ENCODE measurements at regions not wholly inside any gene's neighbourhood (a gene's known extent, or its start where the extent isn't known, plus 50 kb on each side); places are given as distances from the start of the nearest gene placed in this dataset.
"Not testable (repeated sequence)": the region's sequence is repeated elsewhere in the genome, so short reads cannot be mapped to it uniquely, and the experiment has no call there.

DNA sequence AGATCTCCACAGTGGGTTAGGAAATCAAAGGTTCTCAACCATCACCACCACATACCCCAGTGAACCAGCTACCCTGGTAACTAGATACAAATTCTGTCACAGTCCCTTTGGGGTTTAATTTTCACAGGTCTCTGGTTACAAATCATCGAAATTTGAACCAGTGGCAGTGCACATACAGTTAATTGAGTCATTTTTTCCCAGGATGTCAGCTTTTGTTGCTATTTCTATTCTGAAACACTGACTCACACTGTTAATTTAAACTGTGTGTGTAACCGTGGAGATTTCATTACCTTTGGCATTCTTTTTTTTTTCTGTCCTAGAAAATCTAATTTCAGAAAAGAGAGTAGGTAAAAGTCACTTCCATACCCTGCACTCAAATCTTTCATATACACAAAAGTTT lies 511.5 kb downstream of the TOX3 start:
- no peak for DNase-seq

DNA sequence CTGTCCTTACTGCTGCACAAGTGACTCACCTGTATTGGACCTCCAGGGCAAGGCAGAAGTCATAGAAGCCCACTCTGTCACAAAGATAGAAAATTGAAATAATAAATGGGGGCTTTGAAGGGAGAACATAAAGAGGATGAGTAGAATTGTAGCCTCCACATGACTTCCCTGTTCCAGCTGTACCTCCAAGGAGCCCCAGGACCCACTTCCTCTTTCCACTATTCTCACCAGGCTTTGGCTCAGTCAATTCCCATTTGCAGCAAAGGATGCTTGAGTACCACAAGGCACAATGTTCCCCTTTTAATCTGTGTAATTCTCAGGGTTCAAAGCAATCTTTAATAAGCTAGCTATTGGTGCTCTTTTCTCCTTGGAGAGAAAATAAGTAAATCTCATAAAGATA lies 512.1 kb downstream of the TOX3 start:
- DNase-seq, result no peak

DNA sequence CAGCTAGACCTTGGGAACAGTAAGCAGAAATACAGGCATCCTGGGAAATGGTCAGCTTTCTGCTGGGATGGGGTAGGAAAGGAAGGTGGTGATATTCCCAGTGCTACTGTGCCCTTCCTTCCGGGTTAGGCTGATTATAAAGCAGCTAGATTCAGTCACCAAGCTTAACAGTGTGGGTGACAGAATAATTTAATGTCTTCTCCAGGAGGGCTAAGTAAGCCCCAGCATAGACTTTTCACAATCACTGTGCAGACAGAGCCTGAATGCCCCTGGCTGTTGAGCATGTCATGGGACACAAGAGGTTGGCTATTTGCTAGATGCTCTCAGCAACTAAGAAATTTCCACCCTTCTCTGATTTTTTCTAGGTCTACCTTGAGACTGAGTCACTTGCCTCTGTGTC lies 513.0 kb downstream of the TOX3 start:
- no peak for DNase-seq

DNA sequence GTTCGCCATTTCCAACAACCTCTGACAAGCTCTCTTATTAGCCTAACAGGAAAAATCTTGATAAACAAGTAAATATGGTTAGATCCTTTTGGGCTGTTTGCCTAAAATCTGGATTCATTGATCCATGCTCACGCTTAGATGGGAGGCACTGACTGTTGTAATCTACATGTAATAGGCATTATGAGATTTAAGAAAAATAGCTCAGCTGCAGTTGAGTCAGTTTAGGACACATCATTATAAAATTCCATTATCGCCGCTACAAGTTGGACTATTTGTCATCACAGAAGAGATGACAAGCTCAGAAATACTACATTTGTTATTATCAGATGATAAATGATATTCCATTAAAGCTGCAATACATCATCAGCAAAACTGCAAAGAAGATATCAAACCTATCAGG lies 524.0 kb downstream of the TOX3 start:
- DNase-seq, result no peak

DNA sequence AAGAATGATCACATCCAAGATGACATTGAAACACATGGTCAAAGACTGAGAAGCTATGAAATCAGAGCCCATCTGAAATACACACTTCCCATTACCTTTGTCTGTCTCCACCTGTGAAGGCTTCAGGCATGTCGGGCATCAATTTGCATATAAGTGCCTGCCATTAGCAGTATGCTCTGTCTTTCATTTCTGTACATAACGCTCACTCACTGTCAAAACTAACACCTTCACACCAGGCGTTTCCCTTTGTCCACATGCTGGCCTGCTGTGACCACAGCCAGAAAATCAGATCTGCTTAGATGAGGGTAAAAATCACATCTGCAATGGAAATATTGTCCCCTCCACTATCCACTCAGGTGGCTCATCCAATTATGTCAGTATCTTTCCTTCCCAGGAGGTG lies 524.8 kb downstream of the TOX3 start:
- no peak for DNase-seq

DNA sequence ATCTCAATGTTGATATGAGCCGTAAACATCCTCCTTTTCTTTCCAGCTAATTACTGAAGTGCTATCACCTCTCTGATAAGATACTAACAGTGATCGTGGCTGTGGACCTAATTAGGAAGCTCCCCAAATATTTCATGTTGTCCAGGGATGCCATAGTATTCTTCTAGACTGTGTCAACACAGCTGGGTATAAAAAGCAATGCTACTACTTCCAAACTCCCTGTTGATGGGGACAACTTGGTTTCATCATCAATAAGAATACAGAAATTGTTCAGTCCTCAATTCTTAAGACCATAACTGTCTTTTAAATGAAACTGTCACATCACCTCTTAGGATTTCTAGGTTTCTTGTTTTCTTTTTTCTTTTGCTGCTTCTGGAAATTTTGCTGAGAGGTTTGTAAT lies 530.6 kb downstream of the TOX3 start:
- no peak for DNase-seq

DNA sequence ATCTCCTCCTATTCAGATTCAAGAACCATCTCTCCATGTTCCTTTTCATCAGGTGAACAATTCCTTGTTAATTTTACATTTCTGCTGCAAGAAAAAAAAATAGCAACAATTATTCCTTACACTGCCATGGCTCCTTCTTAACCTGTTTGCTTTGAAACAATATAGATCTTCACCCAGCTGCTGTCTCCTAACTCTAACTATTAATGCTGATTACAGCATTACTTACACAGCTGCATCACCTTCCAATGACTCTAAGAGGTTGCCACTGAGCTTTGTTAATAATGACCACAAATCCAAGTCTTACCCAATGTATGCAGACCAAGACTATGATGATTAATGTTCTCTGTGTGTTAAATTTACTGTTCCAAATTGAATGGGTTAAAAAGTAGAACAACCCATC lies 541.4 kb downstream of the TOX3 start:
- DNase-seq, result no peak

DNA sequence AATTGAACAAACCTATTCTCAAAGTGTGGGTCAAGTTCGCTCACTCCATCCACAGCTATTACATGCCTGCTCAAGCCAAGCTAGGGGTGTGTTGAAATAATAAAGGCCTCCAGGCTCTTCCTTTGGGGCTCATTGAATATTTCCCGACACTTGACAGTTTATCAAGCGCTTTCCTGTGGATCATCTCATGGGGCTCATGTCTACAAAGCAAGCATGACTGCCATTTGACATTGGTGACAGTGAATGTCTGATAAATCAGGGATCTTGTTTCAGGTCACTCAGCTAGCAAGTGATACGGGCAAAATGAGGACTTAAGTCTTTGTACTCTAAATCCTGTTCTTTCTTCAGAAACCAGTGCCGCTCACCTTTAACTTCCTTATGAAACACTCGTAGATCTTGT lies 542.6 kb downstream of the TOX3 start:
- no peak for DNase-seq

DNA sequence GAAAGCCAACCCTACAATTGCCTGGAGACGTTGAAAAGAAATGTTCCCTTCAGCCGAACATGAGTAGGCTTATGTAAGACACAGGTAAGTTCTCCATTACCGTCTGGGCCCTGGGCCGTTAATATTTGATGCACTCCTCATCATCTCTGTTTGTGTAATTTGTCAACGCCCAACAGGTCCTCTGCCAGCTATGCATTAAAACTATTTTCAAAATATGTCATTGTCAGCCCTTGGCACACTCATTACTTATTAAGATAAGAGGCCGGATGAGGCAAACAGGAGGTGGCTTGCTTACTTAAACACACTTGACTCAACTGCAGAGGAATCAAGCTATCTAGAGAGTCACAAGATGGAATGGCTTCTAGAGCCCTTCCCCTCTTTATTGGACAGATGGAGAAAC lies 544.9 kb downstream of the TOX3 start:
- no peak for DNase-seq

DNA sequence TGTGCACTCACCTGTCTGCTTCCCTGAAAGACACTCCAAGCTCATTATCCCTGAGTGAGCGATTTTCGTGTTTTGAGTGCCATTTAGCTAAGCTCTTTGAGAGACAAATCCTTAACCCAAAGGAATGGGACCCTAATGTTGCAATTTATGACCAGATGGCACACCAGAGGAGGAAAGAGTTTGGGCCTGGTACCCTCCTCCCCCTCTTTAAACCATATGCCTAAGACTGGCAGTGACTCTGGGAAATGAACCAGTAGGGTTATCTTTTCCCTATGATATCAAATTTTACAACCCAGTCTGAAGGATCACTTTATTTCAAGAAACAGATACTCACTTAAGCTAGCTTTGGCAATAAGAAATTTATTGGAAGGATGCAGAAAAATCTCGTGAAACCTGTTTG lies 550.4 kb downstream of the TOX3 start:
- DNase-seq, result no peak

DNA sequence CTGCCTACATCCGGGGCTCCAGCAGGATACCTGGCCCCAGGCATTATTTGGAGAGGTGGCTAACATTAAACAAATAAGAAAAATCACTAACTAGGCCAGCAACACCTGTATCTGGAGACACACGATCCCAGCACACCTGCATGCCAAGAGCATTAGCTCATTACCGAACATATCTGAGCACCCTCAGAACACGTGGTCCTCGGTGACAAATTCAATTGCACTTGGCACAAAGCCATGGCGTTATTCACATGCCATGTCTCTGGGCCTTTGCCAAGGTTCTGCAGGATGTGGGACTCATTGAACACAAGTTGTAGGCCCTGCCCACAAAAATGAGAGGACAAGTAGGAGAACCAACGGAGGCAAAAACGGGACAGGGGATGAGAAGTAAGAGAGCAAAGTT lies 552.3 kb downstream of the TOX3 start:
- no peak for DNase-seq

DNA sequence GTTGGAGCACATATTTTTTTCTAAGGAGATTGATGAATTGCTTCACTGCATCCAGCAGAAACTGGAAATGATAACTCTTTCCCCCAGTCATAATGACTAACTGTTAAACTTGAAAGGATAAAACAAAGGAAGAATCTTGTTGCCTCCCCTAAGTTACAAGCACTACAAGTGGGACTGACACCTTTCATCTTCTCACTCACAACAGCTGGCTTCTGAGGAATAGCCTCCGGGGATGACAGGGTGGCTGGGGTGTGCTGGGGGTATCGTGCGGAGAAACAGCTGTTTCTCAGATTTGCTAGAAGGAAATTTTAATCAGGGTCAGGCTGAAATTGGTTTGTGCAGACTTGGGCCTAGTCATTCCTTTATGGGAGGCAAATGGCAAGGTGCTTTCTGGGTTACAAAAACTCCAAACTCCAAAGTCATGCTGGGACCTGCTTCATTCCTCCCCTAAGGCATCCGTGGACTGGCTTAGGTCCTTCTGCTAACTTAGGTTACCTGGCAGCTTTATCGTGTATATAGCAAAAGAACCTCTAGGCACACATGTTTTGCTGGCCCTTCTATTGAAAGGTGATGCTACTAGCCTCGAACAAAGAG lies 557.2 kb downstream of the TOX3 start:
- DNase-seq, result no peak

DNA sequence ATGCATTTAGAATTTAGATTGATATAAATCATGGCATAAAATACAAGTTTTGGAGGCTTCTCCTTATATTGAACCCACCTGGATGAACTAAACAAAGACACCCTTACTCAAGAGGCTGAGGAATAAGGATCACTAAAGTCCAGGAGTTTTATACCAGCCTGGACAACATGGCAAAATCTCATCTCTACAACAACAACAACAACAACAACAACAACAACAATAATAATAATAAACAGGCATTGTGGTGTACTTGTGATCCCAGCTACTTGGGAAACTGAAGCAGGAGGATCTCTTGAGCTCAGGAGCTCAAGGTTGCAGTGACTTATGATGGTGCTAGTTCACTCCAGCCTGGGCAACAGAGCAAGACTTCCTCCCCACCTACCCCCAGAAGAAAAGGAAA lies 558.0 kb downstream of the TOX3 start:
- DNase-seq, result no peak

DNA sequence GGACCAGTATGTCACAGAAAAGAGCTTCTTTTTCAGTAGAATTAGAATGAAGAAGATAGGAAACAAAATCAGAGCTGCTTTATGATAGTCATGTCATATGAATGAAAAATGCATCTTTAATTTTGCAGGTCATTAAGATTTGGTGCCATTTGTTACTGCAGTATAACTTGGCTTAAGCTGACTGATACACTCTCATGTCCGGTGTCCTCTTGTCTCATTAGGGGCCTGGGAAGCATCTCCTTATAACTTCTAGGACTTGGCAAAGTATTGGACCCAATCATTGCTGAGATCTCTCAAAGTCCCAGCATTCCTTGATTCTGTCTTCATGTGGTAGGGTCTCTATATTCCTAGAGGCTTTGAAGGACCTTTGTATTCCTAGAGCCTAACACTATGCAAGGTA lies 559.4 kb downstream of the TOX3 start:
- DNase-seq, result no peak

DNA sequence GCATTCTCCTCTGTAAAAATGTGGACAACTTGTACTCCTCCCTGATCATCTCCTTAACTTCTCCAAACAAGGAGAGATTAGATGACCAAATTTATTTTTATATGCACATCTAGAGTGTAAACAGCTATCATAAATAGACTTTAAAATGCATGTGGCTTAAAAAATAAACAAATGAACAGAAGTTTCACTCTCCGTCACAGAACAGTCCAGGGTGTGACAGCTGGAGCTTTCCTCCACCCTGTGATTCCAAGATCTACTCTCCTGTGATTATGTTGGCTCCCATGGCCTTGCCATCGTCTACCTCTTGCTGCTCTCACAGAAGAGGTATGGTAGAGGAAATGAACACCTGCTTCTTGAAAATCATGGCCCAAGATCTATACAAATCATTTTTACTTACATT lies 560.2 kb downstream of the TOX3 start:
- DNase-seq, result no peak

DNA sequence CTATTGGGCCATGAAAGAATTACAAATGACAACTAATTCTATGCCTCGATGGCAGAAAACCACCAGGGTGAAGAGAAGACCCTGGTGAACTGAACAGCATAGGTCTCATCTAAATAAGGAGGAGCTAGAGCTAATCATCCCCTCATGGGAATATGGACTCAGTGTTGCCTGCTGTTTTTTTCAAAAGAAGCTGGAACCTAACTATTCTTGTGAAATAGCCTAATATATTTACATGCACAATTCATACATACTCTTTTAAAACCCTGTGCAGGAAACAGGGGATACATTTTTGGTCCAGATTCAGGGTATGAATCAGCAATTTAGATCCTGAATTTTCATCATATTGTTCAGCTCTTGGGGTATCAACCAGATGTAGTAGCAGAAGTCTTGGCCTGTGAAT lies 560.6 kb downstream of the TOX3 start:
- DNase-seq, result no peak

DNA sequence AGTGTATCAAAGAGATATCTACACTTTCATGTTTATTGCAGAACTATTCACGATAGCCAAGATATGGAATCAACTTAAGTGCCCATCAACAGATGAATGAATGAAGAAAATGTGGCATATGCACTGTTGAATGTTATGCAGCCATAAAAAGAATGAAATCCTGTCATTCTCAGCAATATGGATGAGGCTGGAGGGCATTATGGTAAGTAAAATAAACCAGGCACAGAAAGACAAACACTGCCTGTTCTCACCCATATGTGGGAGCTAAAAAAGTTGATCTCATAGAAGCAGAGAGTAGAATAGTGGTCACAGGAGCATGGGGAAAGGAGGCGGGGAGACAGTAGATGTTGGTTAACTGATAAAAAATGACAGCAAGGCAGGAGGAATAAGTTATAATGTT lies 561.8 kb downstream of the TOX3 start:
- no peak for DNase-seq

DNA sequence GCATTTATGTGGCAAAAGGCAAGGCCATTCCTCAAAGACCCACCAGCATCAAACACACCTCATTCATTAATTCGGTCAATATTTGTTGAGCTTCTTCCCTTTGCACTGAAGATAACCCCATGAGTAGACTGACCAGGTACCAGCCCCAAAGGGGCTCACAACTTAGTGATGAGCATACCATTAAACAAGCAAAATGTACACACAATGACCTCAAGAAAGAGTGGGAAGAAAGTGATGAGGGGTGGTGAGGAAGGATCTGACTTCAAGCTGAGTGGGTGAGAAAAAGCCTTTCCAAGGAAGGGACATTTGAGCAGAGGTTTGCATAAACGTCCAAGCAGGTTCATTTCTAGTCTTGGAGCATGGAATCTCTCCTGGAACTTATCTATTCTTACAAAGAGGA lies 562.5 kb downstream of the TOX3 start:
- DNase-seq, result no peak

DNA sequence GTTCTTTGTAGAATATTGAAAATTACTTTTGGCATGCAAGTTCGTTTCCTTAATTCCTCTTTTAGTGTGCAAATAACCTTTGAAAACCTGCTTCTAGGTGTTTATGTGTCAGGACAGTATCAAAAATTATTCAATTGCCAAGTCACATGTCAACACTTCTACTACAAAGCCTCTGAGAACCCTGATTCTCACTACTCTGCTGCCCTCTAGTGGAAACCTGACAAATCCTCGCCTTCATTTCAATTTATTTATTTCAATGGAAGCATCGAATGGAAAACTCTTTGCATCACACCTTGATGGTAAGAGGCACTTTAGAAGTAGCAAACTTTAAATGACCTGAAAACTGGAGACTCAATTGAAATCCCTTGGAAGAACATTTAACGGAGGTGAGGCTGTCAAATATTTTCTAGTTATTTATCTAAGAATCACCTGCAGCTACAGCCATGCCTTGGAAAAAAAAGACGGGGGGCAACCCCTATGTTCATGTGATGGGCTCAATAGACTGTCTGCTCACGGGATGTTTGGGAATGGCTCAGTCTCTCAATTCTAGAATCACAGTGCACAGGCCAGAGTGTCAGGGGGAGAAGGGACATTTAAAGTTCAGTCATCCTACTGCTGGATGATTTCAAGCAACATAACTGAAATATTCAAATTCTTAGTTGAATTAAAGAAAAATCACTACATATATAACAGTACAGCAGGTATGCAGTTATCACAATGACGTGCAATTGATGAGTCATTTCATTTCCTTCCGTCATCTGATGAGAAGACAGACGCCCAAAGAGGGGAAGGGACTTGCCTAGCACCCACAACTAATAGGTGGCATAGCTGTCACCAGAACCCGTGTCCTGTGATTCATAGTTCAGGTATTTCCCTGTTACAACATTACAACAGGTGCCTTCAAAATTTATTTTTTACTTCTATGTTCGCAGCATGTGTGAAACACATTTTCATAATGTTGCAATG lies 563.9 kb downstream of the TOX3 start:
- no peak for DNase-seq

DNA sequence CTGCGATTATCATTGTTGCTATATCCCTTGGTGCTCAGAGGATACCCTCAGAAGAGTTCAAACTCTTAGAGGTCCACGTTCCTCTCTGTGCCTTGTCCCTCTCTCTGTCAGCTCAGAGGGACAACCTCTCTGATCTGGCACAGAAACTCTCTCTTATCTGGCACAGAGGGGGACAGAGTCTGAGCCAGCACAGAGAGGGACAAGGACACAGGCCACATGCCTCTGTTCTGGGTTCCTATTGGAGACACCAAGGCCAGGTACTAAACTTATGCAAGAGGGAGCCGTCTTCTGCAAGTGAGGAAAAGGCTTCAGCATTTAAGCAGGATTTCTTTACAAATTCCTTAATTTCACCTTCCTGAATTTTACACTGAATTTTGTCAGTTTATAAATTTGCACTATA lies 565.2 kb downstream of the TOX3 start:
- no peak for DNase-seq

DNA sequence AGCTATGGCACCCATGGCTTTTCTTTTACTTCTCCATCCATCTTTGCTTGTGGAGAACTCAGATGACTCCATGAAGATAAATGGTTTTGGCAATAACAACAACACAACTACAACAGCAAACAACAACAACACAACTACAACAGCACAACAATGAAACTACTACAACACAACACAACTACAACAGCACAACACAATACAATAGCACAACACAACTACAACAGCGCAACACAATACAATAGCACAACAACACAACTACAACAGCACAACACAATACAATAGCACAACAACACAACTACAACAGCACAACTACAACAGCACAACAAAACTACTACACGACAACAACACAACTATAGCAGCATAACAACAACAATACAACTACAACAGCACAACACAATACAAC lies 569.4 kb downstream of the TOX3 start:
- not testable (repeated sequence) for DNase-seq

DNA sequence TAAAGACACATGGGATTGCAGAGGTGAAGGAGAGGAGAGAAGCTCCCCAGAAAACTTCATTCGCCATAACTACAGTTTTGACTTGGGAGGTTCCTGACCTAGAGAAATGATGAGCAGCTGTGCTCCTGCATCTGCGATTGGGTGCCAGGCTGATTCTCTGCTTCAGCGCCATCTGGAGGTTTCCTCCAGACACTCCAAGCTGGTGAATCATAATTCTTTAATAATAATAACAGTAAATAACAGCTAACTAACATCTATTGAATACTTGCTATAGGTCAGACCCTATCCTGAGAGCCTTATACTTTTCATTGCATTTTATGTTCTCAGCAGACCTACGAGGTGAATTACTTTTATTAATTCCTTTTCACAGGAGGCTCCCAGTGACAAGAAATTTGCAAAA lies 575.8 kb downstream of the TOX3 start:
- no peak for DNase-seq

DNA sequence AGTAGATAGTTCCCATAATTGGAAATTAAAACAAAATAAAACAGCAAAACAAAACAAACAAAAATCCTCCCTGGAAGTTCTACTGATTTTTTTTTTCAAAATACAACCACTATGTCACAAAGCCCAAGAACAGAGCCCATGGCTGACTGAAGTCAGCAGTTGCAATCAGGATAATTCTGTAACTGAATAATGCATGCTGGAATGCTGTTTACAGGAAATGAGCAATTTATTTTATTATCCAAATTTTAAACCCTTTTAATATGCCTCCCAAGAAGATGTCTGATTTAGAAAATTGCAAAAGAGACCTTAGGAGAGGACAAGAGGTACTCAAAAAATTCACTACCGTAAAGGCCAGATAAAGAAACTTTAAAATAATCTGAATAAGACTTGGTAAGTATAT lies 578.2 kb downstream of the TOX3 start:
- DNase-seq, result no peak

DNA sequence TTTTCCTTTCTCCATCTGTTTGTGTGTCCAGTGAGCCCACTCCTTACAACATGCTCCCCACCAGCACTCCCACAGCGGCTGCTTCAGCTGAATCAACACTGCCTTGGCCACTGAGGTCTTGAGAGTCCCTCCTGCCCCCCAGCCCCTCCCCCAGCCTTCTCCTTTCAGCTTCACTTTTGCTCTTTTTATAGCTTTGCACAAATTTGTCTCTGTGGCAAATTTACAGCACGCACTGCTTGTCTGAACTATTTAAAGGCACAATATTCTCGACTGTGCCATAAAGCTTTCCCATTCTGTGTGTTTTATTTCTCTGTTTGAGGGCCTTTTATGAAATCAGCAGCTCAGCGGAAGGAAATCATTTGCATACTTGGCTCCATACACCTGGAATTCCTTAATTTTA lies 579.3 kb downstream of the TOX3 start:
- DNase-seq, result no peak

DNA sequence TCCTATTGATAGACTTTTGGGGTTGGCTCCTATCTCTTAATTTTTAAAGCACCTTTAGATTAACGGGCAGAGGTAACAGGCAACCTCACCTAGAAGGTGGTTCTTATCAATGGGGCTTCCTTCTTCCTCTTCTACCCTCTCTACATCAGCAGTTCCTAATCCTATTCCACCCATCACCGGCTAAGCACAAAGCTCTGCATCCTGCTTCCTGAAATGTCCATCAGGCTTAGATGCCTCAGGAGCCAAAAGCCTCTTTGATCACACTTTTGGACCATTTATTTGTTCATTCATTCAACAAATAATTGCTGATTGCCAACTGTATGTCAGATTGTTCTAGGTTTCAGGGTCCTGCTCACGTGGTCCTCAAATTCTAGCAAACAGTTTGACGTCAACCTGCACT lies 586.0 kb downstream of the TOX3 start:
- DNase-seq, result no peak

Measured in stimulated activated CD4-positive, alpha-beta T cell treated with anti-CD3 and anti-CD28 coated beads, Interleukin-12 subunit alpha, Interleukin-12 subunit beta, amount 100 ng/mL, for 4 hours (primary cell).